Loucy (cell line): ENCODE measurements at regions not wholly inside any gene's neighbourhood (a gene's known extent, or its start where the extent isn't known, plus 50 kb on each side); places are given as distances from the start of the nearest gene placed in this dataset.

Experiments
- H2AFZ ChIP-seq: fragments of 200-600 bp; sonication (generic); 2 replicates; pipeline ENCODE4 v1.6.0; 2016; ENCODE audit warnings: antibody characterized with exemption, mild to moderate bottlenecking, low read length, moderate library complexity
- H3F3A ChIP-seq: fragments of 200-600 bp; 2 replicates; pipeline ENCODE4 v1.6.0; 2016; ENCODE audit warnings: antibody characterized with exemption, low read depth, mild to moderate bottlenecking
- H3K27me3 ChIP-seq: fragments of 200-600 bp; sonication (generic); 2 replicates; pipeline ENCODE4 v1.6.1; 2014; ENCODE audit warnings: low read length, mild to moderate bottlenecking; ENCODE audit not compliant: insufficient read depth, poor library complexity, severe bottlenecking
- H3K36me3 ChIP-seq: fragments of 200-600 bp; sonication (generic); 2 replicates; pipeline ENCODE4 v1.6.1; 2016; ENCODE audit warnings: low read length; ENCODE audit not compliant: insufficient read depth
- H3K4me1 ChIP-seq: fragments of 200-600 bp; sonication (generic); 2 replicates; pipeline ENCODE4 v1.5.1; 2014; ENCODE audit warnings: low read length, mild to moderate bottlenecking; ENCODE audit not compliant: insufficient read depth, poor library complexity, severe bottlenecking
- H3K4me2 ChIP-seq: fragments of 200-600 bp; sonication (generic); 2 replicates; pipeline ENCODE4 v1.6.0; 2014; ENCODE audit warnings: antibody characterized with exemption, low read length, low read depth, mild to moderate bottlenecking; ENCODE audit not compliant: poor library complexity, severe bottlenecking
- H3K4me3 ChIP-seq: fragments of 200-600 bp; sonication (generic); 2 replicates; pipeline ENCODE4 v1.5.1; 2014; ENCODE audit warnings: low read length, mild to moderate bottlenecking, mixed read lengths; ENCODE audit not compliant: poor library complexity, severe bottlenecking
- H3K79me2 ChIP-seq: fragments of 200-600 bp; sonication (generic); 2 replicates; pipeline ENCODE4 v1.6.1; 2014; ENCODE audit warnings: low read length; ENCODE audit not compliant: insufficient read depth
- H3K9ac ChIP-seq: fragments of 200-600 bp; sonication (generic); 2 replicates; pipeline ENCODE4 v1.6.0; 2014; ENCODE audit warnings: mild to moderate bottlenecking, low read depth, low read length, moderate library complexity; ENCODE audit not compliant: poor library complexity, severe bottlenecking
- H3K9me2 ChIP-seq: fragments of 200-600 bp; sonication (generic); replicated peaks from 2 replicates; pipeline ENCODE4 v1.6.1; 2016; ENCODE audit warnings: low read depth, low read length, mixed read lengths
- H3K9me3 ChIP-seq: fragments of 200-600 bp; sonication (generic); 2 replicates; pipeline ENCODE4 v1.6.1; 2014; ENCODE audit warnings: mild to moderate bottlenecking, antibody characterized with exemption, low read length, low read depth; ENCODE audit not compliant: insufficient read depth
- H4K20me1 ChIP-seq: fragments of 200-600 bp; sonication (generic); 2 replicates; pipeline ENCODE4 v1.6.0; 2014; ENCODE audit warnings: antibody characterized with exemption, low read length, mild to moderate bottlenecking; ENCODE audit not compliant: insufficient read depth, poor library complexity, severe bottlenecking
- EZH2phosphoT487 ChIP-seq: fragments of 200-600 bp; IDR thresholded peaks from 2 replicates; pipeline ENCODE4 v1.6.1; 2018; ENCODE audit warnings: antibody characterized with exemption, mild to moderate bottlenecking, moderate library complexity, borderline replicate concordance
- TF ChIP-seq, protein P1 (sequence below): fragments of 200-600 bp; sonication (generic); conservative IDR thresholded peaks from 2 replicates; pipeline ENCODE4 v1.5.1; 2014; ENCODE audit warnings: mild to moderate bottlenecking, antibody characterized with exemption, low read length

DNA sequence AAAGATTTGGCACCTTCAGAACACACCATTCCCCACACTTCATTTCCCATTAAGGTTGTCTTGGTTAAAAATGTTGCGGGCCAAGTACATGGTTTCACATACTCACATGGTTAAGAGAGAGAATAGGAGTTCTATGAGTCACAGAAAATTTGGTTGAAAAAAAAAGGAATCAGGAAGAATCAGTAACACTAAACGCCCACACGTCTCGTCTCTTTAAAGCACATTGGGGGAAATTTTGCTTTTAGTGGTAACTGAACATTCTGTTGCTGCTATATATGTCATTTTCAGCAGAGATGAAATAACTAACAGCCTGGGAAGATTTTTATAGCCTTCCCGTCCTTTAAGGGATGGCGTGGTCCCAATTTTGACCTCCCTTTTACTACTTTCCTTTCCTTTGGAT, 132.9 kb upstream of the ERG start:
- no peaks in the 10 kb centered on the region for H3K36me3 ChIP-seq
- no peaks in the 10 kb centered on the region for H3K79me2 ChIP-seq
- no peaks in the 10 kb centered on the region for H3K9me2 ChIP-seq
- no peak for TF ChIP-seq EZH2phosphoT487
- TF ChIP-seq, protein P1, sequence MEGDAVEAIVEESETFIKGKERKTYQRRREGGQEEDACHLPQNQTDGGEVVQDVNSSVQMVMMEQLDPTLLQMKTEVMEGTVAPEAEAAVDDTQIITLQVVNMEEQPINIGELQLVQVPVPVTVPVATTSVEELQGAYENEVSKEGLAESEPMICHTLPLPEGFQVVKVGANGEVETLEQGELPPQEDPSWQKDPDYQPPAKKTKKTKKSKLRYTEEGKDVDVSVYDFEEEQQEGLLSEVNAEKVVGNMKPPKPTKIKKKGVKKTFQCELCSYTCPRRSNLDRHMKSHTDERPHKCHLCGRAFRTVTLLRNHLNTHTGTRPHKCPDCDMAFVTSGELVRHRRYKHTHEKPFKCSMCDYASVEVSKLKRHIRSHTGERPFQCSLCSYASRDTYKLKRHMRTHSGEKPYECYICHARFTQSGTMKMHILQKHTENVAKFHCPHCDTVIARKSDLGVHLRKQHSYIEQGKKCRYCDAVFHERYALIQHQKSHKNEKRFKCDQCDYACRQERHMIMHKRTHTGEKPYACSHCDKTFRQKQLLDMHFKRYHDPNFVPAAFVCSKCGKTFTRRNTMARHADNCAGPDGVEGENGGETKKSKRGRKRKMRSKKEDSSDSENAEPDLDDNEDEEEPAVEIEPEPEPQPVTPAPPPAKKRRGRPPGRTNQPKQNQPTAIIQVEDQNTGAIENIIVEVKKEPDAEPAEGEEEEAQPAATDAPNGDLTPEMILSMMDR = no peak
- H4K20me1 ChIP-seq = no peaks in the 10 kb centered on the region
- no peaks in the 10 kb centered on the region for H3K27me3 ChIP-seq
- H3K9ac ChIP-seq = no peak overlapping the region
- no peaks in the 10 kb centered on the region for H3F3A ChIP-seq
- H3K4me2 ChIP-seq = no peak overlapping the region
- H3K9me3 ChIP-seq = peaks cover 6% of the 10 kb centered on the region; the same call in 1 of the 2 replicates
- peaks cover 9% of the 10 kb centered on the region for H3K4me1 ChIP-seq
- H2AFZ ChIP-seq = no peak overlapping the region
- no peak overlapping the region for H3K4me3 ChIP-seq

DNA sequence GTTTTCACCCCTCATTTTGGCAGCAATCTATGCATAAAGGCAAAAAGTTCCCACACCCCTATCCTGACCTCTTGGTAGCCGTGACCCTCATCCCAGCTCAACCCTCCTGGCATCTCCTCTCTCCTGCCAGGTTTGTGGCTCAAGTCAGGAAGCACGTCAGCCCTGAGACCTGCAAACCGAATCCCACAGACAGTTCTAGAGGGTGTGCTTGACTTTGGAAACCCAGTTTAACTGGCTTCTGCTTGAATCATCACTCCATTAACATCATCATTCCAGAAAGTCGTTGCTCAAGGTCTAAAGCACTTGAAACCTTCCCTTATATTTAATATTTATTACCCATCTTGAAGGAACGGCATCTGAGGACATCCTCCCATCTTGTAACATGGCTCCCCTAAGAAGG, 133.4 kb upstream of the ERG start:
- Histone ChIP-seq H3K9me3 (peaks cover 6% of the 10 kb centered on the region; the same call in 1 of the 2 replicates), H3K27me3 (no peaks in the 10 kb centered on the region), H3F3A (no peaks in the 10 kb centered on the region), H3K9ac (no peak overlapping the region), H3K79me2 (no peaks in the 10 kb centered on the region), H4K20me1 (no peaks in the 10 kb centered on the region), H3K4me1 (peaks cover 9% of the 10 kb centered on the region), H3K4me2 (no peak overlapping the region), H3K9me2 (no peaks in the 10 kb centered on the region), H3K4me3 (no peak overlapping the region), H3K36me3 (no peaks in the 10 kb centered on the region), H2AFZ (no peak overlapping the region)
- TF ChIP-seq EZH2phosphoT487 = no peak
- TF ChIP-seq, protein P1 = no peak

DNA sequence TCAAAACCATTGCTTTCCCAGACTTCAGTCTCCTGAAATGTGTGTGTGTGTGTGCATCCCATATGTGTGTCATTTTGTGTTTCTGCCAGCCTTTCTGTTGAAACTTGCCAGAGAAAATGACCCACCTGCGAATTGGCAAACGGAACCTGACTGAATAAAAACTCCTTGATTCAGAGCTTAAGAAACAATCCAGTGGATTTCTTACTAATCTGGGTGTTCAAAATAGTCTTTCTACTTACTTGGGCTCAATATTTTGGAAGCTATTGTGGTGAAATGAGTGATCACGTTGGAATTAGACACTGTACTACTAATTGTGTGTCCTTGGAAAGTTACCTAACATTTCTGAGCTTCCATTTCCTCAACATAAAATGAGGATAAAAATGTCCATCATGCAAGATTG, 138.9 kb upstream of the ERG start:
- H3K9me3 ChIP-seq = peaks cover 6% of the 10 kb centered on the region; the same call in 1 of the 2 replicates
- no peak for TF ChIP-seq EZH2phosphoT487
- TF ChIP-seq, protein P1 = no peak
- H3F3A ChIP-seq = no peaks in the 10 kb centered on the region
- no peaks in the 10 kb centered on the region for H3K36me3 ChIP-seq
- H3K9ac ChIP-seq = no peak overlapping the region
- no peak overlapping the region for H3K4me2 ChIP-seq
- H3K4me3 ChIP-seq = no peak overlapping the region
- no peaks in the 10 kb centered on the region for H3K27me3 ChIP-seq
- H4K20me1 ChIP-seq = no peaks in the 10 kb centered on the region
- H3K9me2 ChIP-seq = no peaks in the 10 kb centered on the region
- H3K4me1 ChIP-seq = no peaks in the 10 kb centered on the region
- H3K79me2 ChIP-seq = no peaks in the 10 kb centered on the region
- no peak overlapping the region for H2AFZ ChIP-seq
